Fibroblast of gingiva (primary cell): ENCODE measurements at regions not wholly inside any gene's neighbourhood (a gene's known extent, or its start where the extent isn't known, plus 50 kb on each side); places are given as distances from the start of the nearest gene placed in this dataset.
"Not testable (repeated sequence)": the region's sequence is repeated elsewhere in the genome, so short reads cannot be mapped to it uniquely, and the experiment has no call there.

ENCODE experiments used
- DNase-seq: peaks from one replicate; pipeline ENCODE4 v3.0.0-alpha.2; 2011; ENCODE audit warnings: low read depth

GRCh38 chr10:28733245-28733644 is 55.9 kb downstream of the BAMBI start:
- DNase-seq: no peak

- DNase-seq: no peak
Measured at GRCh38 chr10:28733647-28734046, 56.3 kb downstream of the BAMBI start.

- peak; percentile 45 for DNase-seq
Measured at GRCh38 chr10:28734938-28735759, 57.8 kb downstream of the BAMBI start.

GRCh38 chr10:28737096-28737495 is 59.8 kb downstream of the BAMBI start:
- DNase-seq: no peak

- DNase-seq: no peak
Measured at GRCh38 chr10:28738200-28738599, 60.9 kb downstream of the BAMBI start.

GRCh38 chr10:28743576-28743975 is 66.3 kb downstream of the BAMBI start:
- DNase-seq: no peak

GRCh38 chr10:28744069-28744768 is 66.9 kb downstream of the BAMBI start:
- DNase-seq: no peak

- DNase-seq: no peak
Measured at GRCh38 chr10:28754930-28755718, 77.8 kb downstream of the BAMBI start.

GRCh38 chr10:28761084-28761846 is 83.9 kb downstream of the BAMBI start:
- no peak for DNase-seq

- no peak for DNase-seq
Measured at GRCh38 chr10:28763471-28764170, 86.3 kb downstream of the BAMBI start.

GRCh38 chr10:28765641-28766040 is 88.3 kb downstream of the BAMBI start:
- no peak for DNase-seq

- DNase-seq: no peak
Measured at GRCh38 chr10:28768227-28768626, 90.9 kb downstream of the BAMBI start.

- no peak for DNase-seq
Measured at GRCh38 chr10:28769091-28769604, 91.8 kb downstream of the BAMBI start.

- DNase-seq: not testable (repeated sequence)
Measured at GRCh38 chr10:28771580-28772090, 94.3 kb downstream of the BAMBI start.

- DNase-seq: no peak
Measured at GRCh38 chr10:28774051-28774995, 97.0 kb downstream of the BAMBI start.

GRCh38 chr10:28775773-28776172 is 98.5 kb downstream of the BAMBI start:
- DNase-seq: no peak

- DNase-seq: no peak
Measured at GRCh38 chr10:28776519-28776918, 99.2 kb downstream of the BAMBI start.

- no peak for DNase-seq
Measured at GRCh38 chr10:28777911-28778310, 100.6 kb downstream of the BAMBI start.

- no peak for DNase-seq
Measured at GRCh38 chr10:28778524-28778923, 101.2 kb downstream of the BAMBI start.

GRCh38 chr10:28781296-28781695 is 104.0 kb downstream of the BAMBI start:
- no peak for DNase-seq
